ENCODE measurements at regions not wholly inside any gene's neighbourhood (a gene's known extent, or its start where the extent isn't known, plus 50 kb on each side); places are given as distances from the start of the nearest gene placed in this dataset.

DNA sequence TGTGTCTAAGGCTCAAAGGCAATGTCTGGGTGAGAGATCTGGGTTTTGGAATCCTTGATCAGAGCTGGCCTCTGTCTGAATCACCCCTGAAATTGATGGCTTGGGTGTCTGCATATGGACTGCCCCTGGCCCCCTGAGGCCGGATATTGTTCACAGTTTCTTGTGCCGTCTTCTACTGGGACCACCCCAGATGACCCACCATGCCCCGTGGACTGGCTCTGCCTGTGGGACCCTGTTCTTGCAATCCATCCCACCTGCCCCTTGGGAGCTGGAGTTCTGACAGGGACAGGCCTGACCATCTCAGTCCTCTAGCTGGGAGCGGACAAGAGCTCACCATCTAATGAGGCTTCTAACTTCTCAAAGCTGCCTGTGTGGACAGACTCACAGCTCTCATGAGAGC is 119.9 kb downstream of the FAM43A start:
- no peak for DNase-seq

- DNase-seq: no peak
Measured at GRCh38 chr3:194806991-194807630, 121.4 kb downstream of the FAM43A start.

- DNase-seq: no peak
Measured at GRCh38 chr3:194808640-194809097, 123.0 kb downstream of the FAM43A start.

DNA sequence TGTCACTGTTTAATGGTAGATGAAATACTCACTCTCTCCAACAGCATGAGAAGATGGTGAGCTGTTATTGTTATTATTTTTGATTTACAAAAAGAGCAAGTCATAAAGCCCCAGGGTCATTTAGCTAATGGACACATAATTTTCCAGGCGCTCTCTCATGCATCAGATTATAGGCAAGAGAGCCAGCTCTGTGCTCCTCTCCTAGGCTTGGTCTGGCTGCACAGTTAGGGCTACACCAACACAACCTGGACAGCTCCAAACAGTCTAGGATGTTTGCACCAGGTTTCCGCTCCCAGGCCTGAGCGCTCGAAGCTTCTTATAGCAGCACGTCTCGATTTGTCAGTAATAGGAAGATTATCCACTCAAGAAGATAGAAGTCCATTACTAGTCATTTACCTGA is 123.7 kb downstream of the FAM43A start:
- no peak for DNase-seq

DNA sequence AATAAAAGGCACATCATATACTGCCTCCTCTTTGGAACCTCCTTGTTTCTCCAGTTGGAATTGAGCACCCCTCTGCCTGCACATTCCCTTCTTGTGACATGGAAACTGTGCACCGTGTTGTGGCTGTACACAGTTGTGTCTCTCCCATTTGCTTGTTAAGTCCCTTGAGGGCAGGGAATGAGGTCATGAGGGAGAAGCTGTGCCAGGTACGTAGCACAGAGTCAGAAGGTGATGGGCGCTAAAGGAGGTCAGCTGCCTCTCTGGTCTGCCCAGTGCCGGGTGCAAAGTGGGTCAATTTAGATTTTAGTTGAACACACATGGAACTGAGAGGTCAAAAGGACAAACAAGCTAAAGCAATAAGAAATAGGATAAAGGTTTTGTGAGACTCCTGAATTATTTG is 124.4 kb downstream of the FAM43A start:
- no peak for DNase-seq

GRCh38 chr3:194811118-194811517 is 125.4 kb downstream of the FAM43A start:
- DNase-seq: no peak

DNA sequence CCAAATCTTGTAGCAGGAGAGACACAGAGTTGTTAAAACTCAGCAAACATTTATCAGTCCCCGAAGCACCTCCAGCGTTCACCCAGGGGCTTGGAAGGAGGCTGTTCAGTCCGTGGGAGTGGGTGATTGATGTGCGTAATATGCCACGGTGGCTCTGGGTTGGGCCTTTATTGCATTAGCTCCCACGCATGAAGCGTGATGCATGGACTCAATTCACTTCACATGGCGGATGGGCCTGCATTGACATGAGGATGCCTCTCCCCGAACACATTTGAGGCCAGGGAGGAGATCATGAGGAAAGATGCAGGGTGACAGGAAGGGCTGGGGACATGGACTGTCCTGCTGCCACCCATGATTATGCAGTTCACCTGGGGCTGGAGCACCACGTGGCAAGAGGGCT is 126.5 kb downstream of the FAM43A start:
- no peak for DNase-seq

DNA sequence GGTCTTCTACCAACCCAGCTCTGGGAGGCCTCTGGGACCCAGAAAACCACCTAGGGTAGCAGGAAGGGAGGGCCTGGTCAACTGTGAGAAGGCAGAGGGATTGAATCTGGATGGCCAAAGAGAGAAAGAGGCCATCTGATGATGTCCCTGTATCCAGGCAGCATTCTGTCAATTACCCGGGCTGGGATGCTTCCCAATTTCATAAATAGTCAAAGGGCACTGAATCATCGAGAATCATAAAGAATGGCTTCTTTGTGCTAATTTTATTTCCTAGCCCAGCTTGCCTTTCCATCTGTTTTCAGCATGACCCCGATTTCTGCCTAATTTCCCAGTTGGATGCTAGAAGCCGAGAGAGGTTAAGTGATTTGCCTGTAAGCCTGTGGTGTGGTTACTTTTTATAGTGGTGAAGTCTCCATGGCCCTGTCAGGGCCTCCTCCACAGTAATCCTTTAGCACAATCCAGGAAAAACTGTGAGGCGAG is 129.2 kb downstream of the FAM43A start:
- DNase-seq: no peak

DNA sequence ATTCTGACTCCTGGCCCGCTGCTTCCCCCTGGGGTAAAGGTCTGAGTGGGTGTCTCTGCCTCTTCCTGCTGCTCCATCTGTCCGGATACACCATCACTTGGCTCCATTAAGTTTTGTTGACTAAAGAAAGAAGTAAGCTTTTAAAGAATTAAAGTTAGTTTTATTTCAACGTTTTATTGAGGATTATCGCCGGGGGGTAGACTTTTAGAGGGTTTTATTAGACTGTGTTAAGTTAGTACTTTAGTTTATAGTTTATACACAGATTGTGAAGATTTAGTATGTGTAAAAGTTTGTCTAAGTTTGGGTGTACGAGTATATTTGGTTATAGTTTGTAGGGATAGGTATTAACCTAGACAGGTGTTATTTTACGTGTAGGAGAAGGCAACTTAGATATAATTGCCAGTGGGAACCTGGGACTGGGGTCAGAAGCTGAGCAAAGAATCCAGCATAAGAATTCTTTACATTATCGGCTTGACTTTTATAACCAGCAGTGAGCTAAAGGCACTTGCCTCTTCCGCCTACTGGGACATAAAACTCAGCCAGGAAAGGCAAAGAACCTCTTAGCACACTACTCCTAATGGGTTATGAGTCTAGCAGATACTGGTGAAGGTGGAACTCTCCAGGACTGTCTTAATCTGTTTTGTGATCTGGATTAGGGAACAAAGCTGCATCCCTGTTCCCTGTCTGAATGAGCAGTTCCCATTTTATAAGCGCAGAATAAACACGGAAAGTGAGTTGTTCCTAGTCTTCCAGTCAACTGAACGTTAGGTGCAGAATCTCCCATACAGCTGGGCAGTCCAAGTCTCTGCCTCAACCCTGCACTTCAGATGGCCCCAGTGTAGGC is 131.3 kb downstream of the FAM43A start:
- DNase-seq: no peak

- DNase-seq: no peak
Measured at GRCh38 chr3:194817592-194817930, 131.9 kb downstream of the FAM43A start.

DNA sequence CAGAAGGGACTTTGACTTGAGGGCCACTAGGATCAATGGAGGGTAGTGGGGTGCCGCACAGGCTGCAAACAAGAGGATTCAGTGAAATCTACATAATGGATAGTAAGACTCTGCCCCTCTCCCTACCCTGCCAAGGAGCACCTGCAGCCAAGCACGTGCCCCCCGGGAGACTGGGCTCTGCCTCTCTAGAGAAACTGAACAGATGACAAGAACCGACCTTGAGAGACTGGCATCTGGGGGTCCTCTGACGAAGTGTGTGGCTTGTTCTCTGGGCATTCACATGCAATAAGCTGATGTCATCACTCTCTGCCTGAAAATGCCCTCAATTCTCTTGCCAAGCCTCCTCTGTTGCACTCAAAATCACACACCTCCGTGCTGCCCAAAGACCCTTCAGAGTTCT is 132.3 kb downstream of the FAM43A start:
- no peak for DNase-seq

- no peak for DNase-seq
Measured at GRCh38 chr3:194824100-194824499, 138.4 kb downstream of the FAM43A start.

- DNase-seq: no peak
Measured at GRCh38 chr3:194824701-194825111, 139.0 kb downstream of the FAM43A start.

- no peak for DNase-seq
Measured at GRCh38 chr3:194826594-194826993, 140.9 kb downstream of the FAM43A start.

DNA sequence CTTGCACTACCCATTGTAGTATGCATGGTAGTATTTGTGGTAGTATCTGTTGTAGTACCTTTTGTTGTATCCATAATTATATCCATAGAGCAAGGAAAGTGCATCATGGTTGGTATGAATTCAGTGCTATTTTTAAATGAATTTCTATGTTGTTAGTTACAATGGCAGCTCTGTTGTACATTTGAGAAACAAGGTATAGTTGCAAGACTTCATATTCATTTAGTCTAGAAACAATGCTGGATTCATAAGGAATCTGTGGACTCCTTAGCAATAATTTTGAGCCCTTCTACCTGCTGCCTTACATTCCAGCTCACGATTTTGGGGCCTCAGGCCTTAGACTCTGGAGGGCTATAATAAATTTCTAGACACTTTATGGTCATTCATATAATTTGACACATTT is 141.8 kb downstream of the FAM43A start:
- no peak for DNase-seq

DNA sequence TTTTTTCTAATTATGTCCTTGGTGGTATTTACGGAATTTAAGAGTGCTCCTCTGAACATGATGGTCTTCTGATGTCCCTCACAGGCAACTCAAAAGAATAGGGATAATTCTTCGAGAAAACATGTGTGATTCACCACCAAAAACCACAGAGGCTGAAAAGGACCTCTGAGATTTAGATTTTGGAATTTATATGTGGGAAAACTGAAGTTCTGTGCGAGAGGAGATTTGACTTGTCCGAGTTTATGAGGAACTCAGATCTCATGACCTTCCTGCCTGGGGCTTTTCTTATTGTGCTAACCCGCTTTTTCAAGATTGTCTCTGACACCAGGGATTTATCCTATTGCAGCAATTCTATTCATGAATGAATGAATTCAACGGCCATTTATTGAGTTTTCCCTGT is 142.4 kb downstream of the FAM43A start:
- DNase-seq: no peak

DNA sequence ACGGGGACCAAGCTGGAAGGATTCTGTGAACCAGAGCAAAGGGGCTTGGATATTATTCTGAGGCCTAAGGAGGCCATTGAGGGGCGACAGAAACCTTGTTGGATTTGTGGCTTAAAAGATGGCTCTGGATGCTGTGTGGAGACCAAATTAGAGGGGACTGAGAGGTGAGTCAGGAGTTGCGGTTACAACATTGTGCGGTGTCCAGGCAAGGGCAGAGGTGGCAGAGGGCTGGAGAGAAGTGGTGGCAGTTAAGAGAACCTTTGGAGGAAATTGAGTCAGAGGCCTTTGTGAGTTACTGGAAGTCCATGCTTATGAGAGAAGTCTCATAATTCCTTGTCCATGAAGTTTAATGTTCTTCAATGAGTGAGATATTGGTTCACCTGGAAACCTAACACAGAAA is 143.2 kb downstream of the FAM43A start:
- DNase-seq: no peak

- no peak for DNase-seq
Measured at GRCh38 chr3:194830401-194830800, 144.7 kb downstream of the FAM43A start.

DNA sequence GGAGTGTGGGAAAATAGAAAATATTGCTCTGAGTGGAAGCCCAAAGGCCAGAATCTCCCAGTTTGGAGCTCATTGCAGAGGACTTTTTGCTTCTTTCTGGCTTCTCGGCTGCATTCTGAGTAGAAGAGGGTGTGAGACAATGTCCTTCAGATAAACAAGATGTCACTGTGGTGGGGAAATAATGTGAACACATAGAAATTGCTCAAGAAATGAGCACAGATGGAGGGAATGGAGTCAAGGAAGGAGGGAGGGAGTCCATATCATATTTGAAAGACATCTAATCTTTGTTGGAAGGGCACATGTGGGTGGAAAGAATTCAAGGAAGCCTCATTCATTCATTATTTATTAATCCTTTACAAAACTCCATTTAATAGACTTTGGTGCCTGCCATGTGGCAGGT is 145.3 kb downstream of the FAM43A start:
- DNase-seq: no peak

DNA sequence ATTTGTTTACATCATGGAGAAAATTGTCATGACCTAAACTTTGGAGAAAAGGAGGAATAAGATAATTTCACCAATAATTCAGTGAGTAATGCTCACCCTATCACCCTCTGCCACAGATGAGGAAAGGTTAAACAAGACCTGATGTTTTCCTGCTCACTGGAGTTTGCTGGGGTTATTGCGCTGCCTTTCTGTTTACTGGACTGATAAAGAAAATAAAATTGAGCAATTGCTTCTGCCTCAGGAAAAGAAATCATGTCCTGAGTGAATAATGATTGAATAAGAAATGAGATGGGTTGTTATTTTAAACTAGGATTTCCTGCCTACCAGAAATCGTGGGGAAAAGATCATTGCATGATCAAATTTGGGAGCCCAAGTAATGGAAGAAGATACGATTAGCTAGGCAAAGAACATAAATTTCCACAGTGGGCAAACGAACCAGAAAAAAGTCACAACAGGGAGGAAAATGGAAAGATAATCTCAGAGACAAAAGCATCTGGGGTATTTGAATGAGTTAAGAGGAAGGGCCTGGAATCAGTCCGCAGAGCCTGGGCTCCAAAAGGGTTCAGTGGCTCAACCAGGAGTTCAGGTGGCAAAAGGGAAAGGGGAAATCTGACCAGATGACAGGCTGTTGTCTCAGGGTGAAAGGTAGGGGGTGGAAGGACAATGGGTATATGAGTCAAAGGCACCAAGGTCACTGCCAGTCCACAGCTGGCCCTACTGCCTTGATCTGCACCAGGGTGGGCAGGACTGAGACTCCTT is 146.8 kb downstream of the FAM43A start:
- DNase-seq: no peak

DNA sequence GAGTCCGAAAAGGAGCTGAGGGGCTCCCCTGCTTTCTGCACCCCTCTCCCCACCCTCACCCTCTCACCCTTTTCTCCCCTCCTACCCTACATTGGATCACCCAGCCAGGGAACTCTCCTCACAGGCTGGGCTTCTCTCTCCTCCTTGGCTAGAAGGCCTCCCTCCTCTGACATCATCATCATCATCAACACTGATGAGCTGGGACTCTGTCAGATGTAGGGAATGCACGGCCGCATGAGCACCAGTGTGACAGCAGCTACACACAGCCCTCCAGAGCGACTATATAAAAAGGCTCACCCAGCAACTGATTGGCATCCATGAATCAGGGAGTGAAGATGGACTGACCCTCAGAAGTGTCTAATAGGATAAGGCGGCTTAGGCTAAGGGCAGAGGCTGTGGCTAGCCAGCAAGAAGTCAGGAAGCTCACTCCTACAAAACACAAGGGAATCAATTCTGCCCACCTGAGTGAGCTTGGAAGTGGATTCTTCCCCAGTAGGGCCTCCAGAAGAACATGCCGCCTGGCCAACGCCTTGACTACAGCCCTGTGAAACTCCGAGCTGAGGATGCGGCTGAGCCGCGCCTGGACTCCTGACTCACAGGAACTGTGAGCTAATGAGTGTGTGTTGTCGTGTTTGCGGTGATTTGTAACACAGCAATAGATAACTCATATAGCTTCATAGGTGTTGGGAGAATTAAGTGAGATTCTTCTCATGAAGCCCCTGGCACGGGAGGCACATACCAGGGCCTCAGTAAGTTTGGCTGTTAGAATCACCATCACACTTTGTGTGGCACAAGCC is 147.6 kb downstream of the FAM43A start:
- DNase-seq: no peak

- DNase-seq: no peak
Measured at GRCh38 chr3:194836661-194837060, 151.0 kb downstream of the FAM43A start.

Measured in CD4-positive, alpha-beta T cell treated with Interleukin-4 for 1 hour (primary cell).